ENCODE measurements at regions not wholly inside any gene's neighbourhood (a gene's known extent, or its start where the extent isn't known, plus 50 kb on each side); places are given as distances from the start of the nearest gene placed in this dataset.
"Not testable (repeated sequence)": the region's sequence is repeated elsewhere in the genome, so short reads cannot be mapped to it uniquely, and the experiment has no call there.

- DNase-seq, result peak; percentile 10
Measured at GRCh38 chr2:9708683-9709538, 78.1 kb upstream of the YWHAQ start.

- DNase-seq, result no peak
Measured at GRCh38 chr2:9709539-9710285, 78.9 kb upstream of the YWHAQ start.

DNA sequence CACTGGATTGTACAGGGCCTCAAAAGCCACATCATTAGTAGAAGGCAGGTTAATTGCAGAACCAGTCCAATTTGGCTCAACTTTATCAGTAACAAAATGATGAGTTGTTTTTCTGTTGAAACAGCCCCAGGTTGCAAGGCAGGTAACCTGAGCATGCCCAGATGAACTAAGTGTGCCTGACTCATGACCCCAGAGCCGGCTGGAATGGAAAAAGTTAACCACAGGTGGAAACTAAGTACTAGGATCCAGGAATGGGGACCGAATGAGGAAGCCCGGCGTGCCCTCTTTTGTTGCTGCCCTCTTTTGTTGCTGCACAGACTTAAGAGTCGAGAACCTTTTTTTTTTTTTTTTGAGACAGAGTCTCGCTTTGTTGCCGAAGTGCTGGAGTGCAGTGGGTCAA is 79.5 kb upstream of the YWHAQ start:
- DNase-seq, result no peak

- DNase-seq, result no peak
Measured at GRCh38 chr2:9712263-9712662, 81.5 kb upstream of the YWHAQ start.

GRCh38 chr2:9714630-9715214 is 83.9 kb upstream of the YWHAQ start:
- DNase-seq, result no peak

DNA sequence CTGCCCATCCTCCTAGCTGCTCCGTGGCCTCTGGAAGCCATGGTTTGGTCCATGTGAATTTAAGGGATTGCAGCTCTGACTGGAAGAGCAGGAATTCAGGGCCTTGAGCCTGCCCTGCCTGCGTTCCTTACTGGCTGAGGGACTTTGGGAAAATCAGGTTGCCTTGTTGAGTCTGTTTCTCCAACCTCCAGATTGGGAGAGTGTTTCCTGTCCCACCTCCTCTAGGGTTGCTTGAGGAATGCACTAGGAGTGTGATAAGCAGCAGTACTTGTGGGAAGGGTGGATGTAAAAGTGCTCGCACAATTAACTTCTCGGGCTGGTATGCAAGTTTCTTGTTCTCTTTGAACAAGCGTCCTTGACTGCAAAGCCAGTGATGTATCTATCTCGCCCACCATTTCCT is 84.4 kb upstream of the YWHAQ start:
- no peak for DNase-seq

DNA sequence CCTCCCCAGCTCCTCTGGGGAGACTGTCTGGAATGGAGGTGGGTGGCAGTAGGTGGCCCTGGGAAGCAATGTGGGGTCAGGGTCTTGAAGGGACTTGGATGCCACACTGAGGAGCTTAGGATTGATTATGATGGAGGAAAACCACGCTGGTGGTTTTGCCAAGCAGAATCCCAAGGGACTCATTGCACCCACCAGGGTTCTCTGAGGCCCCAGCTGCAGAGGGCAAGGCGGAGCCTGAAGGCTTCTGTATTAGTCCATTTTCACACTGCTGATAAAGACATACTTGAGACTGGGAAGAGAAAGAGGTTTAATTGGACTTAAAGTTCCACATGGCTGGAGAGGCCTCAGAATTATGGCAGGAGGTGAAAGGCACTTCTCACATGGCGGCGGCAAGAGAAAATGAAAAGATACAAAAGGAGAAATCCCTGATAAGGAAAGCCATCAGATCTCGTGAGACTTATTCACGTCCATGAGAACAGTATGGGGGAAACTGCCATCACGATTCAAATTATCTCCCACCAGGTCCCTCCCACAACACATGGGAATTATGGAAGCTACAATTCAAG is 87.2 kb upstream of the YWHAQ start:
- DNase-seq, result no peak

- no peak for DNase-seq
Measured at GRCh38 chr2:9720352-9721093, 89.7 kb upstream of the YWHAQ start.

DNA sequence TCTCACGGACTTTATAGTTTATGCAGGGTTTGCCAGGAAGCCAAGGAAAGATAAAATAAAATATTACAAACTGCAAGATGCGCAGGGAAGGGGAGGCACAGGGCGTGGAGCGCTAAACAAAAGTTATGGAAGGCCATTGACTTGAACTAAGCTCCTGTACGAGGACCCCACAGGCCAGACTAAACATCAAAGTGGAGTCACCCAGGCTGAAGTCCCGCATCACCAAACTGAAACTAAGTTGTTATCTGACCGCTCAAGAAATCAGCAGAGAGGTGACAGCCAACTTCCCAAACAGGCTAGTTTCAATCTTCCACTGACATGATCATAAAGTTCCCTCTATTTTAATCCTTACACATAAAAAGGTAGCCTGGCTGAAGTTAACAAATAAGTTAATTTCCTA is 90.5 kb upstream of the YWHAQ start:
- no peak for DNase-seq

GRCh38 chr2:9722451-9722850 is 91.7 kb upstream of the YWHAQ start:
- no peak for DNase-seq

DNA sequence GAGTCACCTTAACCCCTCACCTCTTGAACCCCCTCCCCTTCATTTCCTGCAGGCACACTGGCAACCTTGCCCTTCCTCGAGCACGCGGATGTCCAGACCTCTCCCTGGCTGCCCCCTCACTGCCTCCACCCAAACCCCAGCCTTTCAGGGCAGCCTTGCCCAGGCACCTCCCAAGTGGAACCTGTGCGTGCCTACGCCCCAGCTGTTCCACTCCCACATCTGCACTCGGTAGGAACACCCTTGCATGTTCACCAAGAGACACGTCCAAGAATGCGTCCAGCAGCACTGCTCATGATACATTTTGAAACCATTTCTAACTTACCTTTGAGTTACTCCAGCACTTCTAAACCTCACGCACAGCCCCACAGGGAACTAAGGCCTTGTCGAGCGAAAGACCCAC is 93.8 kb upstream of the YWHAQ start:
- DNase-seq, result no peak

GRCh38 chr2:9725106-9725505 is 94.3 kb upstream of the YWHAQ start:
- no peak for DNase-seq

DNA sequence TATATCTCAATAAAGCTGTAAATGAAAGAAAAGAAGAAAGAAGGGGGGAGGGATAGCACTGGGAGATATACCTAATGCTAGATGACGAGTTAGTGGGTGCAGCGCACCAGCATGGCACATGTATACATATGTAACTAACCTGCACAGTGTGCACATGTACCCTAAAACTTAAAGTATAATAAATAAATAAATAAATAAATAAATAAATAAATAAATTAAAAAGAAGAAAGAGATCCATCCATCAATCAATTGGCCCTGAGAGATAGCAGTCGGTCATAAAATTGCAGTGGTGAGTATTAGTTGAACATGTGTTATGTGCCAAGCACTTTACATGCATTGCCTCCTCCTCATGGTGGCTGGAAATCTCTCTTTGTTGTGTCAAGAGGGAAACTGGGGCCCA is 95.2 kb upstream of the YWHAQ start:
- DNase-seq, result not testable (repeated sequence)

GRCh38 chr2:9730523-9730922 is 99.7 kb upstream of the YWHAQ start:
- DNase-seq, result not testable (repeated sequence)

- DNase-seq, result no peak
Measured at GRCh38 chr2:9732824-9733223, 102.0 kb upstream of the YWHAQ start.

DNA sequence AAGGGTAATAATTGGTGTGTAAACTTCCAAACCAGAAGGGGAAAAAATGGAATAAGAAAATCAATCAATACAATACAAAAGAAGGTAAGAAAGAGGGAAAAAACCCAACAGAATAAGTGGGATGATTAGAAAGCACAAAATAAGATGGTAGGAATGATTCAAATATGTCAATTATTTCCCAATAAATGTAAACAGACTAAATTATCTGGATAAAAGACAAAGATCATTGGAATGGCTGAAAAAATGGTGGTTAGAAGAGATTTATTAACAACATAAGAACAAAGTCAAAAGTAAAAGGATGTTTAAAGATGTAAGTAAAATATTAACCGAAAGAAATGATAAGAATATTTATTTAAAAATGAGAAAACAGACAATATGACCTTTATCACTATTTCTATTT is 103.5 kb upstream of the YWHAQ start:
- no peak for DNase-seq

DNA sequence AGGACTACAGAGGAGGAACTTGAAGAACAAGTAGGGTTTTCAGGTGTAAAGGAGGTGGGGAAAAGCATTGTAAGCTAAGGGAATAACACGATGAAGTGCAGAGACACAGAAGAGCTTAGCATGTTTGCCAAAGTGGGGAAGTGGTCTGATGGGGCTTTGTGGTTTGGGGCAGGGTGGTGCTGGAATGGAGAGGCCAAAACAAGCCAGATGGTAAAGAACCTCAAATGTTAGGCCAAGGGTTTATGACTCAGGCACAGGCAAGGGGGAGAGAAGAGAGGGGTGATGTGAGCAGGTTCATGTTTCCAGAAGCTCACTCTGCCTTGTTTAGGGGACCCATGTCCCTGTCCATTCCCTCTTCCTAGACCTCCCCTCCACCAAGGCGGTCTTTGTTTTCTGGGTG is 104.5 kb upstream of the YWHAQ start:
- DNase-seq, result no peak

GRCh38 chr2:9736021-9736420 is 105.2 kb upstream of the YWHAQ start:
- no peak for DNase-seq

- DNase-seq, result no peak
Measured at GRCh38 chr2:9737053-9737875, 106.0 kb upstream of the TAF1B start.

- no peak for DNase-seq
Measured at GRCh38 chr2:9738062-9738461, 105.2 kb upstream of the TAF1B start.

DNA sequence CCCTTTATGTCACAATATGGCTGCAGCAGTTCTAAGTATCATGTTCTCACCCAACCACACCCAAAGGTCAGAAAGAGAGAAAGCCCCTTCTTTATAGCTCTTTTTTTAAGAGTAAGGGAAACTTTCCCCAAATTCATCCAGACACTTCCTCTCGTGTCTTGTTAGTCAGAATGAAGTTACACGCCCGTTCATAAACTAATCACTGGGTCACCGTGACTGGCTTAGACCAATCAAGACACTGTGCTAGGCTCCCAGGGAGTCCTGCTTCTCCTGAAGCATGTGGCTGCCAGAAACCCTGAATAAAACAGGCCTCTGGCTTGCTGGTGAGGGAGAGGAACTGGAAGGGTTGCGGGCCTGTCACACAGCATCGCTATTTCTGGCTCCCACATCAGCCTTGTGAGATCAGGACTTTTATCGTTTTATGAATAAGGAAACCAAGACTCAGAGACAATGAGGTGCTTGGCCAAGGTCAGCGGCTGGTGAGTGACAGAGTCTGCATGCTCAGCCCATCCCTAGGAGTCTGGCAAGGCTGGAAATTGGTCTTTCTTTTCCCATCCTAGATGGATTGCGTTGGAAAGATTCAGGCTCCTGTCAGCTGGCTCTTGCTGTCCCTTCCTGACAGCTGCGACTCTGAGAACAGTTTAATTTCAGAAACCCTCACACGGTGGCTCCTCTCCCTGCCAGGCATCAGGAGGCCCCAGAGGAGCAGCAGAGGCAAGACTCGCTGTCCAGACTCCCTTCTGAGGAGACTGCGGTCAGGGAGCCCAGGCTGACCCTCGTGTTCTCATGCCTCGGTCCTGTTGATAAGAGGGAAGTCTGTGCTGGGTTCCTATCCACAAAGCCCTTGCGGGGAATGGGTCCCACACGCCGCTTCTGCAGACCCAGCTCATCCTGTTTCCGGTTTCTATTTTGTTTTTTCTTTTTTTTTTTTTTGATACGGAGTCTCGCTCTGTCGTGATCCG is 104.5 kb upstream of the TAF1B start:
- no peak for DNase-seq
